DMS 273 (cell line): ENCODE measurements at regions not wholly inside any gene's neighbourhood (a gene's known extent, or its start where the extent isn't known, plus 50 kb on each side); places are given as distances from the start of the nearest gene placed in this dataset.

Experiments used
- DNase-seq: peaks from one replicate; lab custom pipeline; 2025; ENCODE audit not compliant: unreplicated experiment; lab: John Stamatoyannopoulos, UW

GRCh38 chr21:38145104-38145503, 111.7 kb upstream of the KCNJ15 start:
- no peak for DNase-seq

GRCh38 chr21:38147391-38147790, 109.4 kb upstream of the KCNJ15 start:
- DNase-seq = no peak

- DNase-seq = peak; percentile 65
Observed at GRCh38 chr21:38148046-38148445, 108.7 kb upstream of the KCNJ15 start.

- no peak for DNase-seq
Observed at GRCh38 chr21:38151021-38151645, 105.7 kb upstream of the KCNJ15 start.

GRCh38 chr21:38156200-38156599, 100.6 kb upstream of the KCNJ15 start:
- DNase-seq = no peak

GRCh38 chr21:38159355-38159754, 97.4 kb upstream of the KCNJ15 start:
- peak; percentile 85 for DNase-seq

- DNase-seq = peak; percentile 78
Observed at GRCh38 chr21:38165466-38166172, 91.2 kb upstream of the KCNJ15 start.

- DNase-seq = peak; percentile 87
Observed at GRCh38 chr21:38166173-38166535, 90.6 kb upstream of the KCNJ15 start.

GRCh38 chr21:38167345-38167744, 89.4 kb upstream of the KCNJ15 start:
- DNase-seq = no peak

GRCh38 chr21:38170283-38170682, 86.5 kb upstream of the KCNJ15 start:
- DNase-seq = peak; percentile 74

- peak; percentile 20 for DNase-seq
Observed at GRCh38 chr21:38170704-38171682, 85.8 kb upstream of the KCNJ15 start.

GRCh38 chr21:38171723-38172344, 85.0 kb upstream of the KCNJ15 start:
- DNase-seq = no peak

- DNase-seq = no peak
Observed at GRCh38 chr21:38173276-38174035, 83.3 kb upstream of the KCNJ15 start.

GRCh38 chr21:38175306-38175705, 81.5 kb upstream of the KCNJ15 start:
- DNase-seq = no peak

GRCh38 chr21:38177919-38178652, 78.7 kb upstream of the KCNJ15 start:
- DNase-seq = no peak

- DNase-seq = no peak
Observed at GRCh38 chr21:38178653-38179470, 77.9 kb upstream of the KCNJ15 start.

- no peak for DNase-seq
Observed at GRCh38 chr21:38179511-38179910, 77.3 kb upstream of the KCNJ15 start.

GRCh38 chr21:38181096-38181495, 75.7 kb upstream of the KCNJ15 start:
- DNase-seq = no peak
